A549 (cell line): ENCODE measurements at regions not wholly inside any gene's neighbourhood (a gene's known extent, or its start where the extent isn't known, plus 50 kb on each side); places are given as distances from the start of the nearest gene placed in this dataset.

Experiments
- ATAC-seq, 2 experiments: fragments of 200-7000 bp in 1 of 2; fragments of >200 bp in 1 of 2; cut with Nextera tagmentation in 1 of 2; cut with Tn5 transposase in 1 of 2; 3 replicates each; pipeline versions ENCODE4 v1.8.0 to v1.9.1; 2018 to 2020; ENCODE audit warnings: mild to moderate bottlenecking in 1 of 2, moderate library complexity in 1 of 2
- CTCF ChIA-PET: fragments of 300-600 bp; sonication (Branson Sonifier 250); formaldehyde crosslinking; extraction: SDS; loops from one replicate; lab custom pipeline; 2021; ENCODE audit warnings: antibody characterized with exemption, inconsistent platforms; lab: Yijun Ruan, JAX
- POLR2A ChIA-PET: fragments of 350-600 bp; formaldehyde crosslinking; extraction: SDS; loops from one replicate; lab custom pipeline; 2021; ENCODE audit warnings: antibody characterized with exemption, inconsistent platforms; lab: Yijun Ruan, JAX
- DNase-seq, 2 experiments: peaks; one replicate each; pipeline versions ENCODE4 v3.0.0 to v3.0.0-alpha.2; 2011 to 2016; ENCODE audit warnings: low read depth in 1 of 2, low spot score in 1 of 2
- FAIRE-seq: peaks from 2 replicates; lab custom pipeline; 2011; peaks lifted over from hg19 to GRCh38; lab: Jason Lieb, UNC
- H3K27ac ChIP-seq, 2 experiments: fragments of >200 bp; sonication (Bioruptor Twin); formaldehyde crosslinking; 3 replicates each; pipeline ENCODE4 v1.5.1; 2016 to 2017
- H3K4me1 ChIP-seq: fragments of >200 bp; sonication (Bioruptor Twin); formaldehyde crosslinking; 3 replicates; pipeline ENCODE4 v1.6.1; 2016
- H3K4me2 ChIP-seq: fragments of >200 bp; sonication (Bioruptor Twin); formaldehyde crosslinking; 3 replicates; pipeline ENCODE4 v1.6.1; 2016
- H3K4me3 ChIP-seq: fragments of >200 bp; sonication (Bioruptor Twin); formaldehyde crosslinking; 3 replicates; pipeline ENCODE4 v1.5.1; 2016
- H3K9me3 ChIP-seq: fragments of >200 bp; sonication (Bioruptor Twin); formaldehyde crosslinking; 3 replicates; pipeline ENCODE4 v1.6.1; 2016
- CBX2 ChIP-seq: fragments of 200-600 bp; sonication (generic); IDR thresholded peaks from 2 replicates; pipeline ENCODE4 v1.6.1; 2016; ENCODE audit warnings: low read depth, mild to moderate bottlenecking, borderline replicate concordance
- CEBPB ChIP-seq, 2 experiments: fragments of >200 bp in 1 of 2; sonication (Bioruptor Twin) in 1 of 2; formaldehyde crosslinking in 1 of 2; IDR thresholded peaks; 2 replicates each; pipeline ENCODE4 v1.6.1; 2012 to 2016
- CHD4 ChIP-seq: fragments of 200-600 bp; sonication (generic); IDR thresholded peaks from 2 replicates; pipeline ENCODE4 v1.6.1; 2016; ENCODE audit warnings: antibody characterized with exemption, mild to moderate bottlenecking, borderline replicate concordance
- FOSB ChIP-seq: fragments of 250-450 bp; sonication (Bioruptor Pico); IDR thresholded peaks from 2 replicates; pipeline ENCODE4 v1.5.0; 2020; ENCODE audit warnings: mild to moderate bottlenecking, moderate library complexity
- GATA3 ChIP-seq: IDR thresholded peaks from 2 replicates; pipeline ENCODE4 v1.6.1; 2012; ENCODE audit warnings: borderline replicate concordance
- HES2 ChIP-seq: fragments of >200 bp; sonication (Bioruptor Twin); formaldehyde crosslinking; IDR thresholded peaks from 2 replicates; pipeline ENCODE4 v1.6.1; 2016
- HEYL ChIP-seq: fragments of 250-450 bp; sonication (Bioruptor Pico); IDR thresholded peaks from 2 replicates; pipeline ENCODE4 v1.8.0; 2021; ENCODE audit warnings: mild to moderate bottlenecking, moderate library complexity
- HMGXB4 ChIP-seq: fragments of 250-450 bp; sonication (Bioruptor Pico); IDR thresholded peaks from 2 replicates; pipeline ENCODE4 v1.5.0; 2021; ENCODE audit warnings: mild to moderate bottlenecking, moderate library complexity, borderline replicate concordance
- JUNB ChIP-seq: fragments of >200 bp; sonication (Bioruptor Twin); formaldehyde crosslinking; IDR thresholded peaks from 2 replicates; pipeline ENCODE4 v1.6.1; 2016
- KDM1A ChIP-seq: fragments of 200-600 bp; sonication (generic); IDR thresholded peaks from 2 replicates; pipeline ENCODE4 v1.6.1; 2016; ENCODE audit warnings: low read depth, mild to moderate bottlenecking
- KDM5A ChIP-seq: fragments of 200-600 bp; sonication (generic); IDR thresholded peaks from 2 replicates; pipeline ENCODE4 v1.6.1; 2016; ENCODE audit warnings: antibody characterized with exemption, mild to moderate bottlenecking
- MYC ChIP-seq: IDR thresholded peaks from 2 replicates; pipeline ENCODE4 v1.6.1; 2012; ENCODE audit warnings: mild to moderate bottlenecking, inconsistent platforms, low read length, improper control_type of control experiment, borderline replicate concordance
- NFE2L2 ChIP-seq: fragments of 150-350 bp; conservative IDR thresholded peaks from 2 replicates; pipeline ENCODE4 v1.6.1; 2014; ENCODE audit warnings: low read length
- POLR2A ChIP-seq: IDR thresholded peaks from 2 replicates; pipeline ENCODE4 v1.6.1; 2012; ENCODE audit warnings: mild to moderate bottlenecking, low read length
- POLR2AphosphoS2 ChIP-seq: conservative IDR thresholded peaks from 2 replicates; pipeline ENCODE4 v1.6.1; 2012; ENCODE audit warnings: low read length, improper control_type of control experiment, inconsistent platforms
- RCOR1 ChIP-seq: fragments of 150-350 bp; IDR thresholded peaks from 2 replicates; pipeline ENCODE4 v1.6.1; 2014; ENCODE audit warnings: antibody characterized with exemption, low read length, low read depth
- RNF2 ChIP-seq: fragments of 200-600 bp; sonication (generic); IDR thresholded peaks from 2 replicates; pipeline ENCODE4 v1.6.1; 2016; ENCODE audit warnings: low read depth, mild to moderate bottlenecking, antibody characterized with exemption, moderate library complexity, borderline replicate concordance
- SMC3 ChIP-seq: fragments of >200 bp; sonication (Bioruptor Twin); formaldehyde crosslinking; IDR thresholded peaks from 3 replicates; pipeline ENCODE4 v1.6.1; 2018; ENCODE audit warnings: inconsistent platforms
- TFCP2L1 ChIP-seq: fragments of 250-450 bp; sonication (Bioruptor Pico); IDR thresholded peaks from 2 replicates; pipeline ENCODE4 v1.5.0; 2021; ENCODE audit warnings: mild to moderate bottlenecking
- ZC3H11A ChIP-seq: fragments of 450-650 bp; IDR thresholded peaks from 2 replicates; pipeline ENCODE4 v1.6.1; 2014; ENCODE audit warnings: antibody characterized with exemption, mild to moderate bottlenecking
- ZFP36 ChIP-seq: fragments of 450-650 bp; IDR thresholded peaks from 2 replicates; pipeline ENCODE4 v1.6.1; 2014; ENCODE audit warnings: borderline replicate concordance; ENCODE audit not compliant: partially characterized antibody
- ZNF302 ChIP-seq: fragments of 250-450 bp; sonication (Bioruptor Pico); IDR thresholded peaks from 2 replicates; pipeline ENCODE4 v1.9.0; 2021; ENCODE audit warnings: inconsistent platforms, mild to moderate bottlenecking, moderate library complexity
- ZSCAN20 ChIP-seq: fragments of 250-450 bp; sonication (Bioruptor Pico); IDR thresholded peaks from 2 replicates; pipeline ENCODE4 v1.8.0; 2022; ENCODE audit warnings: mild to moderate bottlenecking, moderate library complexity
- WGBS: methylation state at CpG from one replicate; pipeline ENCODE4 v1.1.6; 2017; ENCODE audit errors: missing lambda C conversion rate; 5-methylcytosine and 5-hydroxymethylcytosine counted together
- TF ChIP-seq, protein P1 (sequence below): fragments of 250-450 bp; sonication (Bioruptor Pico); IDR thresholded peaks from 2 replicates; pipeline ENCODE4 v1.5.0; 2020; ENCODE audit warnings: low read depth, mild to moderate bottlenecking, moderate library complexity

DNA sequence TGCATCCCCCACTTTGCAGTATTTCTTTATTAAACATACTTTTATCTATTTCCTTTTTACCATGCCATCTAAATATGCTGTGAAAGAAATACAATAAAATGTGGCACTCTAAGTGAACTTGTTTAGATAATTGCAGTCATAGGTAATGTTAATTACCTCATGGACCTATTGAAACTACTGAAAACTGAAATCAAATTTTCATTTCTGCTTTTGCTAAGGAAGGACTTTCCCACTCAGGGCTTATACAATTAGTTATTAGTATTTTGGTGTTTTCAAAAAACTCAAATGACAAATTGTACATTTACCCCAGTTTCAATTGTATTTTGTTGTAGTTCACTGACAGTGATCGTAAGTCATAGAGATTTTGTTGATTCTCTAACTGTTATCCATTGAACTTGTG lies 88.4 kb downstream of the ID4 start:
- no peak overlapping the region for H3K27ac ChIP-seq
- FAIRE-seq: no peak
- POLR2A ChIA-PET: no interaction called here

DNA sequence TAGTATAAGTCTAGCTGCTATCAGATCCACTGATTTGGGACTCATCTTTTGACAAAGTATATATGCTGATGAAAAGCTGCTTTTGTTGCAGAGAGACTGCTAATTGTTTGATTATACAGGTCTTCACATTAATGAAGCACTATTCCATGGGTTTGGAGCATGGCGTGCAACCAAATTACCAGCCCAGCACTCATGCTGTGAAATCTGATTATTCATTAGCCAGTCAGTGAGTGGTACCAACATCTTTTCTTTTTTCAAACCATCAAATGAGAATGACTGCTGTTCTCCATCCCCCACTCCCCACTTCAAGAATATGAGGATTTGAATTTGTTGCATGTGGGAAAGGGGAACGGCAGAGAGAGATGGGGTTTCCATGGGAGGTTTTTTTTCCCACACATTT lies 91.3 kb downstream of the ID4 start:
- no peak overlapping the region for H3K4me3 ChIP-seq
- no peak for ATAC-seq
- DNase-seq: no peak
- CTCF ChIA-PET: no interaction called here
- H3K27ac ChIP-seq: no peak overlapping the region
- H3K9me3 ChIP-seq: no peaks in the 10 kb centered on the region
- no peaks in the 10 kb centered on the region for H3K4me1 ChIP-seq
- no peak for FAIRE-seq
- POLR2A ChIA-PET: no interaction called here
- TF ChIP-seq, protein P1, sequence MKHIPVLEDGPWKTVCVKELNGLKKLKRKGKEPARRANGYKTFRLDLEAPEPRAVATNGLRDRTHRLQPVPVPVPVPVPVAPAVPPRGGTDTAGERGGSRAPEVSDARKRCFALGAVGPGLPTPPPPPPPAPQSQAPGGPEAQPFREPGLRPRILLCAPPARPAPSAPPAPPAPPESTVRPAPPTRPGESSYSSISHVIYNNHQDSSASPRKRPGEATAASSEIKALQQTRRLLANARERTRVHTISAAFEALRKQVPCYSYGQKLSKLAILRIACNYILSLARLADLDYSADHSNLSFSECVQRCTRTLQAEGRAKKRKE (CRISPR knock-in tag): no peak
- no peak for TF ChIP-seq POLR2AphosphoS2
- no peak for TF ChIP-seq POLR2A
- no peak for TF ChIP-seq ZC3H11A
- TF ChIP-seq ZSCAN20 (CRISPR knock-in tag): no peak
- TF ChIP-seq KDM1A: no peak
- TF ChIP-seq CBX2: no peak
- 14% methylated on average over 2 of the region's 2 CpGs for WGBS
- H3K4me2 ChIP-seq: no peak overlapping the region

More for the DNA sequence above, 88.4 kb downstream of the ID4 start:
- CTCF ChIA-PET: no interaction called here
- DNase-seq (no peak), ATAC-seq (no peak)
- no peaks in the 10 kb centered on the region for H3K4me1 ChIP-seq
- 24% methylated on average over 1 of the region's 1 CpG for WGBS
- no peak overlapping the region for H3K4me3 ChIP-seq
- TF ChIP-seq KDM1A (no peak), MYC (no peak), HMGXB4 (CRISPR knock-in tag) (no peak), FOSB (CRISPR knock-in tag) (no peak), RCOR1 (no peak), HEYL (CRISPR knock-in tag) (no peak), KDM5A (no peak), RNF2 (no peak), ZFP36 (no peak), JUNB (no peak), HES2 (no peak), CEBPB (IDR thresholded peaks at IDR 0.05) (no peak), ZNF302 (CRISPR knock-in tag) (no peak), GATA3 (no peak), SMC3 (no peak), TFCP2L1 (no peak), POLR2A (no peak), ZSCAN20 (CRISPR knock-in tag) (no peak), NFE2L2 (no peak)
- no peaks in the 10 kb centered on the region for H3K9me3 ChIP-seq
- no peak overlapping the region for H3K4me2 ChIP-seq

DNA sequence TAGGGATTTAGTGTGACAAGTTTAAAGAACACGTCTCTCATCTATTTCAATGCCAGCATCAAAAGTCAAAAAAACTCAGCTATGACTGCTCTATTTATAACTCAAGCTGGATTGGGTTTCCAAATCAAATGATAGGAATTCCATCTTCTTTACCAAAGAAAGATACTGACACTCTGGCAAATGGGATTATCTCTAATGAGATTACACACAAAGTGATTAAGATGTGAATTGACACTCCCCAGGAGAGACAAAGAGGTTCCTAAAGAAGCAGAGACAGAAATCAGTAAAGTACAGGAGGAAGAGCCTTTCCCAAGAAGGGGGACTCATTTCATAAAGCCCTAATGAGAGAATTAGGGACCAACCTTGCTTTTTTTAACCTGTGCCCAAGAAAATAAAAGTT lies 92.1 kb downstream of the ID4 start:
- no peak for TF ChIP-seq POLR2AphosphoS2
- no peak for TF ChIP-seq ZSCAN20 (CRISPR knock-in tag)
- TF ChIP-seq CHD4: no peak
- TF ChIP-seq SMC3: no peak
- 20% methylated on average over 1 of the region's 1 CpG for WGBS
- Histone ChIP-seq H3K4me2 (no peak overlapping the region), H3K4me3 (no peak overlapping the region), H3K9me3 (no peaks in the 10 kb centered on the region), H3K4me1 (no peaks in the 10 kb centered on the region), H3K27ac (no peak overlapping the region)
- DNase-seq: no peak
- no peak for ATAC-seq
- FAIRE-seq: no peak
- CTCF ChIA-PET: no interaction called here
- POLR2A ChIA-PET: no interaction called here
